ENCODE measurements at regions not wholly inside any gene's neighbourhood (a gene's known extent, or its start where the extent isn't known, plus 50 kb on each side); places are given as distances from the start of the nearest gene placed in this dataset.

- Histone ChIP-seq H3K36me3 (ENCODE audit: control insufficient read depth in 4 of 4, insufficient read depth in 4 of 4, low read length in 4 of 4) (no peaks in the 10 kb centered on the region), H3K4me3 (no peak overlapping the region), H3K27ac (ENCODE audit: low read depth in 1 of 2, low read length in 1 of 2) (no peak overlapping the region), H3K9me3 (ENCODE audit: control insufficient read depth in 4 of 4, insufficient read depth in 3 of 4, low read length in 3 of 4) (peaks cover 0 to 5% (median 0%) of the 10 kb centered on the region in 4 donors), H3K4me1 (ENCODE audit: control insufficient read depth in 5 of 5, insufficient read depth in 5 of 5, low read length in 5 of 5) (no peaks in the 10 kb centered on the region), H3K27me3 (ENCODE audit: control insufficient read depth in 3 of 3, insufficient read depth in 3 of 3, low read length in 2 of 3) (no peaks in the 10 kb centered on the region), H3K9ac (ENCODE audit: insufficient read depth in 1 of 2, low read length in 2 of 2) (no peak overlapping the region)
- WGBS, 2 donors: 71 to 91% methylated on average over 2 to 3 of the region's 3 CpGs
- no peak for DNase-seq
- ATAC-seq (ENCODE audit: insufficient read depth, low FRiP score): no peak
- TF ChIP-seq CTCF (IDR thresholded peaks at IDR 0.05; ENCODE audit: control extremely low read depth, extremely low read depth): no peak
These were observed 750.5 kb downstream of the FAM133A start for GRCh38 chrX:94424456-94424855.

DNA sequence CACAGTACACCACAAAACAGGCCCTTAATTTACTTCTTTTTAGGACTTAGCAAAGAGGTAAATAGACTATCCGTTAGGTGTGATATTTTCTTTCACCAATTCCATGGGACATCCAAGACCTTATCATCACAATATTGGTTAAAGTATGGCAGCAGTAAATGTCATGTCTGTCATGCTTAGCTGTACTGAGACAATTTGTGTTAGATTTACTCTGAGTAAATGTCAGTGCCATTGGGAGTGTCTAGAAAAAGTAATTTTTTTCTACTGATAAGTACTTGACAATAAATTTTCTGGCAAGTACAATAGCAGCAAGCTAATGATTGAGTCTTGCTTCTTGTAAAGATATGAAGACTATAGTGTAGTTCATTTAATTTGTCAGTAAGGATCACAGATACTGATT is 756.1 kb downstream of the FAM133A start:
- 80 to 88% methylated on average over 1 of the region's 1 CpG for WGBS, 2 donors
- ATAC-seq (ENCODE audit: insufficient read depth, low FRiP score) (no peak), DNase-seq (no peak)
- Histone ChIP-seq H3K9ac (ENCODE audit: insufficient read depth in 1 of 2, low read length in 2 of 2) (no peak overlapping the region), H3K36me3 (ENCODE audit: control insufficient read depth in 4 of 4, insufficient read depth in 4 of 4, low read length in 4 of 4) (no peaks in the 10 kb centered on the region), H3K4me3 (no peak overlapping the region), H3K27ac (ENCODE audit: low read depth in 1 of 2, low read length in 1 of 2) (no peak overlapping the region), H3K27me3 (ENCODE audit: control insufficient read depth in 3 of 3, insufficient read depth in 3 of 3, low read length in 2 of 3) (peaks cover 0 to 2% (median 0%) of the 10 kb centered on the region in 3 donors), H3K4me1 (ENCODE audit: control insufficient read depth in 5 of 5, insufficient read depth in 5 of 5, low read length in 5 of 5) (no peaks in the 10 kb centered on the region), H3K9me3 (ENCODE audit: control insufficient read depth in 4 of 4, insufficient read depth in 3 of 4, low read length in 3 of 4) (no peaks in the 10 kb centered on the region)
- TF ChIP-seq CTCF (IDR thresholded peaks at IDR 0.05; ENCODE audit: control extremely low read depth, extremely low read depth): no peak

DNA sequence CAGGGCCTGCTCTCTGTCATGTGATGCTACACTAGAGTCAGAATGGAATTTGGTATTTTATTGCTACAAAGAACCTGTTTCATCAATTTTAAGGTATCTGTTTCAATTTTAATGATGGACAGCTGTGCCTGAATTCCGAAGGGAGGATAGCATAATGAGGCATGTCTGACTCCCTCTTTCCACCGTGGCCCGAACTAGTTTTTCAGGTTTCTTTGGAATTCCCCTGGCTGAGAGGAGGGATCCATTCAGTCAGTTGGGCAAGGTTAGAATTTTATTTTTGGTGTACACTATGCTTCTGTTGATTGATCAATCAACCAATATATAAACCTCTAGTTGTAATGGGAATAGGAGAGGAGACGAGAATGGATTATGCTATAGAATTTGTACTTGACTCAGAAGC is 761.8 kb downstream of the FAM133A start:
- H3K4me1 ChIP-seq (ENCODE audit: control insufficient read depth in 5 of 5, insufficient read depth in 5 of 5, low read length in 5 of 5): no peaks in the 10 kb centered on the region
- no peak overlapping the region for H3K27ac ChIP-seq (ENCODE audit: low read depth in 1 of 2, low read length in 1 of 2)
- WGBS, 2 donors: 59 to 89% methylated on average over 4 of the region's 4 CpGs
- no peak for TF ChIP-seq CTCF (IDR thresholded peaks at IDR 0.05; ENCODE audit: control extremely low read depth, extremely low read depth)
- peaks cover 0 to 4% (median 0%) of the 10 kb centered on the region in 3 donors for H3K27me3 ChIP-seq (ENCODE audit: control insufficient read depth in 3 of 3, insufficient read depth in 3 of 3, low read length in 2 of 3)
- no peak overlapping the region for H3K4me3 ChIP-seq
- H3K36me3 ChIP-seq (ENCODE audit: control insufficient read depth in 4 of 4, insufficient read depth in 4 of 4, low read length in 4 of 4): no peaks in the 10 kb centered on the region
- no peak overlapping the region for H3K9ac ChIP-seq (ENCODE audit: insufficient read depth in 1 of 2, low read length in 2 of 2)
- DNase-seq (no peak), ATAC-seq (ENCODE audit: insufficient read depth, low FRiP score) (no peak)
- H3K9me3 ChIP-seq (ENCODE audit: control insufficient read depth in 4 of 4, insufficient read depth in 3 of 4, low read length in 3 of 4): no peaks in the 10 kb centered on the region

DNA sequence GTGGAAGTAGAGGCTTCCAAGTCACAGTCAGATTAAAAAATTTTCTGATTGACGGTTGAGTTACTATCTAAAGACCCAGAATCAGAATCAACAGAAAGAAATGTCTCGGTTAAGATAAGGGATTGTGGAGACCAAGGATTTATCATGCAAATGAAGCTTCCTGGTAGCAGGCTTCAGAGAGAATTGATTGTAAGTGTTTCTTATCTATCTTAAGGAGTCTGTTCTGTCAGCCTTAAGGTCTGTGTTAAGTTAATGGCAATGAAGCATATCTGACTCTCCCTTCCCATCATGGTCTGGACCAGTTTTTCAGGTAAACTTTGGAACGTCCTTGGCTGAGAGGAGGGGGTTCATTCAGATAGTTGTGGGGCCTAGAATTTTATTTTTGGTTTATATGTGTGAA is 780.2 kb downstream of the FAM133A start:
- 48 to 71% methylated on average over 3 of the region's 3 CpGs for WGBS, 2 donors
- no peak for ATAC-seq (ENCODE audit: insufficient read depth, low FRiP score)
- no peak for DNase-seq
- H3K27ac ChIP-seq (ENCODE audit: low read depth in 1 of 2, low read length in 1 of 2): no peak overlapping the region
- no peaks in the 10 kb centered on the region for H3K36me3 ChIP-seq (ENCODE audit: control insufficient read depth in 4 of 4, insufficient read depth in 4 of 4, low read length in 4 of 4)
- H3K4me1 ChIP-seq (ENCODE audit: control insufficient read depth in 5 of 5, insufficient read depth in 5 of 5, low read length in 5 of 5): no peaks in the 10 kb centered on the region
- no peak for TF ChIP-seq CTCF (IDR thresholded peaks at IDR 0.05; ENCODE audit: control extremely low read depth, extremely low read depth)
- no peaks in the 10 kb centered on the region for H3K27me3 ChIP-seq (ENCODE audit: control insufficient read depth in 3 of 3, insufficient read depth in 3 of 3, low read length in 2 of 3)
- H3K9me3 ChIP-seq (ENCODE audit: control insufficient read depth in 4 of 4, insufficient read depth in 3 of 4, low read length in 3 of 4): no peaks in the 10 kb centered on the region
- H3K4me3 ChIP-seq: no peak overlapping the region
- H3K9ac ChIP-seq (ENCODE audit: insufficient read depth in 1 of 2, low read length in 2 of 2): no peak overlapping the region

All from lung (tissue), 11 donors.